ENCODE measurements at regions not wholly inside any gene's neighbourhood (a gene's known extent, or its start where the extent isn't known, plus 50 kb on each side); places are given as distances from the start of the nearest gene placed in this dataset.
A peak's percentile ranks its signal among the peaks of the same experiment; 100 is the strongest.
"Not testable (repeated sequence)": the region's sequence is repeated elsewhere in the genome, so short reads cannot be mapped to it uniquely, and the experiment has no call there.

- peak; percentile 13 for DNase-seq (ENCODE audit: low read depth)
These were observed 1021.4 kb downstream of the CDH8 start for GRCh38 chr16:61014869-61015268.

GRCh38 chr16:61007694-61008093 lies 1028.5 kb downstream of the CDH8 start:
- DNase-seq (ENCODE audit: low read depth): no peak

- DNase-seq (ENCODE audit: low read depth): no peak
These were observed 1030.3 kb downstream of the CDH8 start for GRCh38 chr16:61005952-61006351.

- DNase-seq (ENCODE audit: low read depth): no peak
These were observed 1033.6 kb downstream of the CDH8 start for GRCh38 chr16:61002479-61003204.

- DNase-seq (ENCODE audit: low read depth): no peak
These were observed 1044.4 kb downstream of the CDH8 start for GRCh38 chr16:60991886-60992285.

- no peak for DNase-seq (ENCODE audit: low read depth)
These were observed 1046.6 kb downstream of the CDH8 start for GRCh38 chr16:60989592-60989991.

- no peak for DNase-seq (ENCODE audit: low read depth)
These were observed 1057.1 kb downstream of the CDH8 start for GRCh38 chr16:60979119-60979518.

- DNase-seq (ENCODE audit: low read depth): peak; percentile 1
These were observed 1086.4 kb downstream of the CDH8 start for GRCh38 chr16:60949800-60950199.

- DNase-seq (ENCODE audit: low read depth): peak; percentile 10
These were observed 1091.0 kb downstream of the CDH8 start for GRCh38 chr16:60945225-60945624.

GRCh38 chr16:60936189-60936588 lies 1100.0 kb downstream of the CDH8 start:
- not testable (repeated sequence) for DNase-seq (ENCODE audit: low read depth)

- DNase-seq (ENCODE audit: low read depth): no peak
These were observed 1103.6 kb downstream of the CDH8 start for GRCh38 chr16:60932600-60932999.

- DNase-seq (ENCODE audit: low read depth): no peak
These were observed 1105.9 kb downstream of the CDH8 start for GRCh38 chr16:60930291-60930690.

- DNase-seq (ENCODE audit: low read depth): no peak
These were observed 1113.3 kb downstream of the CDH8 start for GRCh38 chr16:60922920-60923319.

GRCh38 chr16:60914334-60914733 lies 1121.9 kb downstream of the CDH8 start:
- DNase-seq (ENCODE audit: low read depth): no peak

GRCh38 chr16:60907645-60908044 lies 1128.6 kb downstream of the CDH8 start:
- DNase-seq (ENCODE audit: low read depth): no peak

- peak; percentile 1 for DNase-seq (ENCODE audit: low read depth)
These were observed 1130.4 kb downstream of the CDH8 start for GRCh38 chr16:60905811-60906210.

GRCh38 chr16:60902114-60902513 lies 1134.1 kb downstream of the CDH8 start:
- DNase-seq (ENCODE audit: low read depth): no peak

GRCh38 chr16:60882816-60883215 lies 1153.4 kb downstream of the CDH8 start:
- no peak for DNase-seq (ENCODE audit: low read depth)

GRCh38 chr16:60852635-60853034 lies 1183.6 kb downstream of the CDH8 start:
- no peak for DNase-seq (ENCODE audit: low read depth)

- DNase-seq (ENCODE audit: low read depth): no peak
These were observed 1214.6 kb downstream of the CDH8 start for GRCh38 chr16:60821661-60822060.

GRCh38 chr16:60820361-60820760 lies 1215.9 kb downstream of the CDH8 start:
- no peak for DNase-seq (ENCODE audit: low read depth)

- DNase-seq (ENCODE audit: low read depth): no peak
These were observed 1217.8 kb downstream of the CDH8 start for GRCh38 chr16:60818465-60818864.

- no peak for DNase-seq (ENCODE audit: low read depth)
These were observed 1219.8 kb downstream of the CDH8 start for GRCh38 chr16:60816461-60816860.

- no peak for DNase-seq (ENCODE audit: low read depth)
These were observed 1220.4 kb downstream of the CDH8 start for GRCh38 chr16:60815865-60816264.

All from HT1080 (cell line).